ENCODE measurements at regions not wholly inside any gene's neighbourhood (a gene's known extent, or its start where the extent isn't known, plus 50 kb on each side); places are given as distances from the start of the nearest gene placed in this dataset.

DNA sequence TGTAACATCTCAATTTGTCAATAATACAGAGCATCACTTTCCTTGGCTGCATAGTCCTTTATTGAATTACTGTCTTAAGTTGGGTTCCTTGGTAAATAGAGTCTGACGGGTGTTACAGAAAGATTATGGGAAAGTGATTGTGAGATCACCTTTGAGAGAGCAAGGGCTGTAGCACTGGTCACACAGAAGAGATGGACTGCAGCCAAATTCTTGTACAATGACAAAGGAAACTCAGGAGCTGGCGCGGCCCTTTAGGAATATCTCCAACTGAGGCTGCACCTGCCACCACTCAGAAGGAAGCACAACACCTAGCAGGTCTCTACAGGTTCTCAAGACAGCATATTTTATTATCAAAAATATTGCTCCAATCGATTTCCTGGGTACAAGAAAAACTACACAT, 350.0 kb upstream of the ISL1 start:
- no peak for DNase-seq (ENCODE audit: low read depth in 2 of 2)

DNA sequence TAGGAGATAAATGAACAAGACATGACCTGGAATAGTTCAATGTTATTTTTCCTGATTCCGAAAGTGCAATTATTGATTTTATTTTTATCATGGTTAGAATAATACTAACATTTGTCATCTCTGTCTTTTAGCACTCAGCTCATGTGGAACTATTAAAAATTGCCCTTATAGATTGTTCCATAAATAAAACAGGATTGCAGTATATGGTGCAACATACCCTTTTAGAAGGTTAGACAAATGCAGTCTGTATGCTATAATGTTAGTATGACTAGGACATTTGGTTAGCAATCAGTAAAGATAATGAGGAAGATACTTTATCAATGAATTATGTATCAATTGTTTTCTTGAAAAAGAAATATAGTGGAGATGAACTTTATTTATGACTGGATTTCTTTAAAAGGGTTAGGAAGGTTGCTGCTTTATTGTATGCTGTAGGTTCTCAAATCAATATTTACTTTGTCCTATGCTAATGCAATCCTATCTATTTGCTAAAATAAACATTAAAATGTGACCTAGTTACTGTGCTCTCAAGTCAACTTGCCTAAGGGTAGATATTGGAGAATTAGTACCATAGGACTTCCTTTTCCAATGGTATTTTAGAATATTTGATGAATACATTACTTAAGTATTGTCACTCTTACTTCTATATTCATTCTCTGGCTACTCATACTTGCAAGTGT, 348.9 kb upstream of the ISL1 start:
- DNase-seq (ENCODE audit: low read depth in 2 of 2): no peak

DNA sequence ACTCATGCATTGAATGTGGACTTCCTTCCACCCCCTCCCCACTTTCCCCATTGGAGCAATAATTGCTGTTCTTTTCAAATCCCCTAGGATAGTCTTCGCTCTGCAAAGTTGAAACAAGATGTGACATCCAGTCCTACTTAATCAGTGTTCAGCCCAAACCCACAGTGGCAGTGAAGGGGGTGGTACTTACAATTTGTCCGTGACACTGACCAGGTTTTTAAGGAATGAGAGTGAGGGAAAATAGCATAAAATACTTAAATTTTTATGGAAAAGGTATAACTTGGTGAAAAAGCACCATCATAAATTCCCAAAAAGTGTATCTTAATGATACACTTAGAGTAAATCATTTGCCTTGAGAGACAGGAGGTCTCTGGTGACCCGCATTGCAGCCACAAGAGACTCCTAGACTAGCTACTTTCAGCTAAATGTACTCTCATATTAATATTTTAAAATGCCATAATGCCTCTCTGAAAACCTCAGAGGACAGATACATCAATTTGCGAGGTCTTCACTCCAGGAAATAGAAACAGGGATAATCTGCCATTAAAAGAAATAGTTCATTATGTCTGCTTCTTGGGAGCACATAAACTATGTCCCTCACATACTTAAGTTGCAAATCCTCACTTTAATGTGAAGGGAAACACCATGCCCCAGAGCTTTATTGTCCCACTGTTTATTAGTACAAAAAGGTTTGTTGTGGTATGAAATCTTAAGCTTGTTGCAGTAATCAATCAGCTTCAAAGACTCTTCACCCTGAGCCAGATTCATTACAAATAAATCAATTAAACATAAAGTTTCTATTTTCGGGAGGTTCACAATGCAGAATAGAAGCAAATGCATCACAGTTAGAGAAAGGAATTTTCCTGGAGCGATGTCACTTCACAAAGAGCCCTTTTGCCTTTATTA, 343.6 kb upstream of the ISL1 start:
- no peak for DNase-seq (ENCODE audit: low read depth in 2 of 2)

DNA sequence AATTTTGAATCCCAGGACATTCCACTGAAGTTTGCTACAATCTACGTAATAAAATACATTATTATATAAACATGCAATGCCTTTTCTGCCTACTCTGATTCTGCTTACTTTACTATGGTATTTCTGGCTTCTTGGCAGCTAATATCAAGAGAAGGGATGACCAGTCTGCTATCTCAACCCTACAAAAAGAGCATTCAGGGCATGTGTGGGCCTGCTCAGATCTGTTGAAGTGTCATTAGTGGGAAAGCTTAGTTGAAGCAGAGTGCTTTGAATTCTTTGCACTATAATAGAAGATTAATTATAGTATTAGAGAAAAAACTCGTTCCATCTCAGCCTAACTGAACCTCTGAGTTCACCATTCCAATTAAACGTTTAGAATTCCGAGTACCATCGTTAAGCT, 339.5 kb upstream of the ISL1 start:
- no peak for DNase-seq (ENCODE audit: low read depth in 2 of 2)

DNA sequence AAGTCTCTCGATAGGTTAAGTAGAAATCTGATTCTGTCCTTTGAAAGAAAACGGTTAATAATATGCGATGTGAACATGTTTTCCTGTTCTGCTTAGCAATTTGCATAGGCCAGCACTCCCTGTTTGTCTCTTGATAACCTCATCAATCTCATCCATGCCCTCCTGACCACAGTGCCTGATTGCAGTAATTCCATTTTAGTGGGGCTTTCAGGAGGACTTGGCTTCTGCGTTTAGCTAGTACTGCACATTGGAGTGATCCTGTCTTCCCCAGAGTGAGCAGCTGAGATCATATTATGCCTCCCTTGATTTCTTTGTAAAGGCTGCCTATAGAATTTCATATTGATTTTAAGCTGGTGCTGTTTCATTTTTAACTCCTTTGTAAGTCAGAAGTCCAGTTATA, 335.9 kb upstream of the ISL1 start:
- DNase-seq (ENCODE audit: low read depth in 2 of 2): no peak

DNA sequence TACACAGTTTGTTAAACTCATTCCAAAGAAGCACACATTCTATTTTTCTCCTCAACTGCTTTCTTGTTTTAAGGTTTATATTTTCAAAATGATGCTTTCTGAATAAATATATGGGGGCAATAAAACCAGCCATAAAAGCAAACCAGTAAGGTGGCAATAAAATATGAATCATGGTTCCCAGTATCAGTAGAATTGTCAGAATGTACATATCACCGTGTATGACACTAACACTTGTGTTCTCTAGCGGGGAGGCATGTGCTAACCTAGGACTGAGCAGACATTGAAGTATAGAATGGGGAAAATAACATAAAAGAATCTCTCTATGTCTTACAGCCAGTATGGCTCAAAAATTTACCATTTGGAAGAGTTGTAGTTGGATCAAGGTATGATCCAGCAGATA, 329.9 kb upstream of the ISL1 start:
- DNase-seq (ENCODE audit: low read depth in 2 of 2): no peak

DNA sequence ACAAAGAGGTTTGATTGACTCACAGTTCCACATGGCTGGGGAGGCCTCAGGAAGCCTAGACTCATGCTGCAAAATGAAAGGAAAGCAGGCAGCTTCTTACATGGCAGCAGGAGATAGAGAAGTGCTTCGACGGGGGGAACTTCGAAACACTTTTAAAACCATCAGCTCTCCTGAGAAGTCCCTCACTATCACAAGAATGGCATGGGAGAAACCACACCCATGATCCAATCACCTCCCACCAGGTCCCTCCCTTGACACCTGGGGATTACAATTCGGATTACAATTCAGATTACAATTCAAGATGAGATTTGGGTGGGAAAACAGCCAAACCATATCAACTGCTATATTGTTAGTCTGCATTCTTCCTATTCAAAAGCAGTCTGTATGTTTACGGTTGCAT, 322.3 kb upstream of the ISL1 start:
- DNase-seq (ENCODE audit: low read depth in 2 of 2): no peak

DNA sequence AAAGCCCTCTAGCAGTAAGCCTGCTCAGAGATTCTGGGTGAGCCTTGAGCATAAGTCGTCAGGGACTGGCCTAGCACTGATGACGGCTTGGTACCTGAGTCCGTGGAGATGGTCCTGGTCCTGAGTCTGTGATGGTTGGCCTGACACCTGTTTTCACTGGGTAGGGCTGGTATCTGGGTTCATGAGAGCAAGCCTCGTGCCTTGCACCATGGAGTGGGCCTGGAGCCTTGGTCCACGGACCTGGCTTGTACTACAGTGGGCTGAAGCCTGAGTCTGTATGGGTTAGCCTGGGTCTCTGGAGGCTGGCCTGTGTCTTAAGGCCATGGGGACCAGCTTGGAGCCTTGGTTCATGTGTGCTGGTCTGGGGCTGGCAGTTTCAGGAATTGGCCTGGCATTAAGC, 310.3 kb upstream of the ISL1 start:
- DNase-seq (ENCODE audit: low read depth in 2 of 2): no peak

DNA sequence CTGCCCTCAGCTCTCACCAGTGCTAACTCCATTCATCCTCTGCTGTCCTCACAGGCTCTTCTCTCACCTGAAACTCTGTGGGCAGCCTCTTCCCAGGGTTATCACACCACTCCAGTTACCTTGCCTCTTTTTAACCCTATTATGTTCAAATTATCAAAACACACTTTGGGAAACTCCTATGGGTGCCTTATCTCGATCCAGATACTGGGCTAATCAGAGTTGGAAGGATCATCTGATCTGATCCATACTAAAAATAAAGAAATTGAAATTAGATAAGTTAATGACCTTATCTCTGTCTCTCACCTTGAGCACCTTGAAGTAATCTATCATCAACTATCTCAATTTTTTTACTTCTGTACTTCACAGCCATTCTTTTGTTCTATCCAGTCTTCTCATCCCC, 300.5 kb upstream of the ISL1 start:
- DNase-seq (ENCODE audit: low read depth in 2 of 2): no peak

DNA sequence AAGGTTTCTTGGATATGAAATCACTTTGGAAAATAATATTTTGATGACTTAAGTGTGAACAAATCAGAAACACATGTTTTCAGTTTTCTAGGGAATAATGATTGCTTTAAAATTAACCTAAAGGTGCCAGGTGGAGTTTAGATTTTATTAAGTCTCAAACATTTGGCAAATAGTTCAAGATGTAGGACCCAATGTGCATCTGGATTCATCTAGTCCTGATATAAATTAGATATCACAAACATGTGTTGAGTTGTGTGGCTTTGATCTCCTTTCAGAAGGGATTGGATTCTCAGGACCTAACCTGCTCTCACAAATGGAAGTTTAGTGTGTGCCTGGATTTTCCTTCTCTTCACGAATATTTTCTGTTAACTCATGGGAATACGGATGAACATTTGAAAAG, 291.4 kb upstream of the ISL1 start:
- no peak for DNase-seq (ENCODE audit: low read depth in 2 of 2)

DNA sequence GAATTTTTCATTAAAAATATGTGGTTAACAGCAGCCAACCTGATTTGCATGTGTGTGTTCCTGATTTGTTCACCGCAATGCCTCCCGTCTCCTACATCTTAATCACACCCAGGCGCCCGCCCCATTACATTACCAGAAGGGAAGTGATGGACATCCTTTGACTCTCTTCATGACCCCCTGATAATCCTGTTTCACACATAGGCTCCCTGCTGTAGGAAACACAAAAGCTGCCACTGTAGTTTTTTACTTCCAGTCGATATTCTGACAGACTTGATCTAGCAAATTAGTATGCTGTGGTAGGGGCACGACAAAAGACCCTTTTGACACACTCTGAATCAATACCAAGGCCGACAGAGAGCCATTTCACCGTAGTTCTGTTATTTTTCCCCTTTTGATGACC, 287.8 kb upstream of the ISL1 start:
- DNase-seq (ENCODE audit: low read depth in 2 of 2): no peak

DNA sequence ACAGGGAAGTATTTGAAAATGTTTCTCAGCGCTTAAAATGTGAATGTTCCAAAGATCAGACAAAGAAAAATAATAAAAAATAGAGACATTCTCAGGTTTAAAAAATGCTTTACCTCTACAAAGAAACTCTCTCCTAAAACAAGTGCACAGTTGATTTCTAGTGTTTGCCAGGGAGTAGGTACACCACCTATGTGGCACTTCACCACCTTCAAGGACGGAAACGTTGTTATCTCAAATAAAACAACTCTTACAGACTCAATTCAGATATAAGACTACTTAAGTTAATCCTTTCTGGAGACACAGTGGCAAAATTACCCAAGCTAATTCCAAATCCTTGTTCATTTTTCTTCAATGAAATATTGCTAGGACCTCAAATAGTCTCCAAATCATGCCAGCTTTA, 286.4 kb upstream of the ISL1 start:
- no peak for DNase-seq (ENCODE audit: low read depth in 2 of 2)

DNA sequence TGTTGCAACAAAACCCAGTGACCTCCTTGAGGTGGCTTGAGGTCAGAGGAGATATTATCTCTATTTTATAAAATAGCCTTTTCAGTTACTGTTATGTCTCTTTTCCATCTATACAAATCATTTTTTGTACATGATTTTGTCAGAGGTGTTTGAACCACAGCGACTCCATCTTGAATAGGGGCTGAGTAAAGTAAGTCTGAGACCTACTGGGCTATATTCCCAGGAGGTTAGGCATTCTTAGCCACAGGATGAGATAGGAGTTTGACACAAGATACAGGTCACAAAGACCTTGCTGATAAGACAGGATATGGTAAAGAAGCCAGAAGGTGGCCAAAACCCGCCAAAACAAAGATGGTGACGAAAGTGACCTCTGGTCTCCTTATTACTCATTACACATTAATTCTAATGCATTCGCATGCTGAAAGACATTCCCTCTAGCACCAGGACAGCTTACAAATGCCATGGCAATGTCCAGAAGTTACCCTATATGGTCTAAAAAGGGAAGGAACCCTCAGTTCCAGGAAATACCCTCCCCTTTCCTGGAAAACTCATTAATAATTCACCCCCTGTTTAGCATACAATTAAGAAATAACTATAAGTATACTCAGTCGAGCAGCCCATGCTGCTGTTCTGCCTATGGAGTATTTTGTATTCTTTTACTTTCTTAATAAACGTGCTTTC, 283.9 kb upstream of the ISL1 start:
- DNase-seq (ENCODE audit: low read depth in 2 of 2): no peak

DNA sequence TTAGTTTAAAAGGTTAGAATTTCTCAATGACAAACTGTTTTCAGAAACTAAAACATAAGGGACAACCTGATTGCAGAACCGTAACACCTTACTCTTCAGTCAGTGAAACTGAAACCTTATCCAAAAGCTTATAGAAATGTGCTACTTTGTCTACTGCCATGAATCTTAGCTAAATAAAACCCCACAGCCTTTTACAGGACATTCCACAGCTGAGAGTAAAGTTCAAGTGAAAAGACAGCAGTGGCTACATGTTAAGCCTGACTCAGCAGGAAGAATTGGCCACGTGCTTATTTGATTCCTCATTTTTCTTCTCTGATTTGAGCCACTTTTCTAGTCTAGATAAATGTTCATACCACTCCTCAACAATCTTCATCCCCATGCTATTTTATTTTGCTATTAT, 278.7 kb upstream of the ISL1 start:
- DNase-seq (ENCODE audit: low read depth in 2 of 2): no peak

DNA sequence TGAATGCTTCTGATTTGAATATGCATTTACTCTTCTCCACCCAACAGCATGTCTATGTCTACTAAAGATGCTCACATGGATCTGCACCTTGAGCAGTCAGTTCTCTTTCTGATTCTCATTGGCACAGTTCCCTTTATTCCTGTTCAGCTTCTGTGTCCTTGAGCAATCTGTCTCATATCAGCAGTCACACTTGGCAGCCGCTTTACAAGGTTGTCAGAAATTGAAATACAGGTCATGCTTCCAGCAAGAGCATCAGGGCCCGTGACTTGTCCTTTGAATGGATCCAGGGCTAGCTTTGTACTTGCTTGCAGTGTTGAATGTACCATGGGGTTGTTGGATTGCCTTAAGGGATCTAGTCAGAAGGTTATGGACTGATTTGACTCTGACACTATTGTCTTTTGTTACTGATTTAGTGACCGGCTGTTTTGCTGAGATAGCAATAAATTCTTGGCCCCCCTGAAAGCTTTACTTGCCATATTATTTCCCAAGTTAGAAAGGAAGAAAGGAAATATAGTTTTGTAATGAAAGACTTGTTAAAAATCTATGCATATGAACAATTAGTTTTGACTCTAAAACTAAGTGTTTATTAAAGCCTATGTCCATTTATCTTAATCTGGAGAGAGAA, 273.4 kb upstream of the ISL1 start:
- no peak for DNase-seq (ENCODE audit: low read depth in 2 of 2)

DNA sequence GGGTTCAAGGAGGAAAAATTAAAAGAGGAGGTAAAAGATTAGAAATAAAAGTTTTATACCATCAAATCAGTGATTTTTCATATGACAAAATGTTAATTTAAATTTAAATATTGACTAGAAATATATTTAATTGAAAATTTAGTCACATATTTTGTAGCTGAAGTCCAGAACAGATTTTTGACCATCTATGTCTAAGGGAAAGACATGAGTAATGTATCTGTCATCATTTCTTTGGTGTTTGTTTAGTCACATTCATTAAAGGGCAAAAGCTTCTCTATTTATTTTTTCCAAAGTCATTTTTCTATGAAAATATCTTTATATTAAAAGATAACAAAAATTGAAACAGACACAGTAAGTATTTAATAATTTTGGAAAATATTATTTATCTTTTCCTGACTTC, 252.0 kb upstream of the ISL1 start:
- no peak for DNase-seq (ENCODE audit: low read depth in 2 of 2)

DNA sequence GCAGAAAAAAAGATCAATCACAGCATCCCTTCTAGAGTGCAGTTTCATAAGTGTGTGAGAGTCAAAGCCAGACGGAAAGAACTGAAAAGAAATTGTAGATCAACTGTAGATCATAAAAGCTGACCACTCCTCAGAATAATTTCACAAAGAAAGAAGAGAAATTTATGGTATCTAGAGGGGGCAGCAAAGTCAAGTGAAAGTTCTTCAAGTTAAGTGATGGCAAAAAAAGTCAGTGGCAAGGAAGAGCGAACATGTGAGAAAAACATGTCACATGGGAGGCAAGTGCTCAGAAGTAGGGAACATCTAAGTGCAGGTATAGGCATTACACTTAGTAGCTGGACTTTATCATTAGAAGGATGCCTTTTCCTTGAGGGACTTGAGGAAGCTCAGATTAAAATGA, 245.1 kb upstream of the ISL1 start:
- DNase-seq (ENCODE audit: low read depth in 2 of 2): no peak

DNA sequence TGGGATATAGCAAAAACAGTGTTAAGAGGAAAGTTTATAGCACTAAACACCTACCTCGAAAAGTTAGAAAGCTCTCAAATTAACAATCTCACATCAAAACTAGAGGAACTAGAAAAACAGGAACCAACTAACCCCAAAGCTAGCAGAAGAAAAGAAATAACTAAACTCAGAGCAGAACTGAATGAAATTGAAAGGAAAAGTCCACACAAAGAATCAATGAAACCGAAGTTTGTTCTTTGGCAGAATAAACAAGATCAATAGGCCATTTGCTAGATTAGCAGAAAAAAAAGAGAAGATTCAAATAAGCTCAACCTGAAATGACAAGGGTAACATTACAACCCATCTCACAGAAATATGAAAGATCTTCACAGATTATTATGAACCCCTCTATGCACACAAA, 234.8 kb upstream of the ISL1 start:
- no peak for DNase-seq (ENCODE audit: low read depth in 2 of 2)

DNA sequence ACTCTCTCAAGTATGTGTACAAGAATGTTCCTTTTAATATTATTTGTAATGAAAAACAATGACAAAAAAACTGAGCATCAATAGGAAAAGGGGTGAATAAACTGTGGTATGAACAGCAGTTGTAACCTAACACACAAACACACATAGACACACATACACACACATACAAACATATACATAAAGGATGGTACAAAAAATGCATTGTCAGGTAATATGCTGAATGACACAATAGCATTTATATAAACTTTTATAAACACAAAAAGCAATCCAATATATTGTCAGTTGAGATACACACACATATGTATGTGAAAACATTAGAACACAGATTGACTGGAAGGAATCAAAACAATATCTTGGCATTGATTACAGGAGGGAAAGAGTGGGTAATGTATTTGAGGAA, 227.0 kb upstream of the ISL1 start:
- DNase-seq (ENCODE audit: low read depth in 2 of 2): no peak

DNA sequence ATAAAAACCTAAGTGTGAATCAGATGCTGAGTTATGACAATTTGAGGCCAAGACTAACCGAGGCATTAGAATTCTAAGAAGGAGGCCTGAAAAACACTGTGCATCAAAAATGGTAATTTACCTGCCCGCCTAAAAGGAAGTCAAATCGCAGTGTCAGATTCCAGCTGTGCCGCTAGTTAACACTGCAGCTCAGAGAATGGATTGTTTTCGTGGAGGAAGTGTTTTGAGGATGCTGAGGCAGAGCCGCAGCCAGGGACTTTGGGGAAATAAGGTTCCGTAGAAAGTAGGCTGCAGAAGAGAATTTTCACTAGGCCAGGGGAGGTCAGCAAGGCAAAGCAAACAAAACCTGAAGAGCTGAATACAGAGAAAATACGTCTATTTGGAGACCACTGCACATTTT, 226.4 kb upstream of the ISL1 start:
- DNase-seq (ENCODE audit: low read depth in 2 of 2): no peak

DNA sequence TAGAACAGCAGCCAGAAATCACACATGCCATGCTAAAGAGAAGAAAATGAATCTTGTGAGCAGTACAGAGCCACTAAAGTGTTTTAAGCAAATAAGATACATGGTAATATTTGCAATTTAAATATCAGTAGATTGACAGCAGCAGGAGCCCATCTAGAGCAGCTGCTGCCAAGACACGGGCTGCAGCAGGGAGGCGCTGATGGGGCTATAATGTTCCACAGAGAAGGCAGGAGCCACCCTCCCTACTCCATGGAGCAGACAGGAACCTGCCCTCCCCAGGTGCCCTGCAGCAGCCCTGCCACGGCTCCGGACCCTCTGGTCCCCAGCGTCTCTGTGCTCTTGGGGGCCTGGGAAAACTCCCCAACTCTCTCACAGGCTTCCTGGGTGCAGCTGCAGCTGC, 224.1 kb upstream of the ISL1 start:
- no peak for DNase-seq (ENCODE audit: low read depth in 2 of 2)

DNA sequence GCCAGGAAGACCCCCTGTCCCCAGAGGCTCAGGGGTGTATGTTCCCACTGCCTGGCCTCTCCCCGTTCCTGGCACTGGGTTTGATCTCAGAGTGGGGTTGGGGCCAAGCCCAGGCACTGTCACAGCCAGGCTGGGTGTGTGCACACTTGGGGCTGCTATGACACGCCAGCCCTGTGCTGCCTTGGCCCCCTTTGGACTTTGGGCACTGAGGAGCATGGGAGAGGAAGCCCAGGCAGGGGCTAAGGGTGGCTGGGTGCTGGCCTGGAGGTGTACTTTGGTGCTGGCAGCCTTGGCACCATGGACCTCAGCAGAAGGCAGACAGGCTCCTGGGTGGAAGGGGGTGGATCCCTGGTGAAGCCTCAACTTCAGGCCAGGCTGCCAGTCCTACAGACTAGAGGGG, 223.6 kb upstream of the ISL1 start:
- no peak for DNase-seq (ENCODE audit: low read depth in 2 of 2)

DNA sequence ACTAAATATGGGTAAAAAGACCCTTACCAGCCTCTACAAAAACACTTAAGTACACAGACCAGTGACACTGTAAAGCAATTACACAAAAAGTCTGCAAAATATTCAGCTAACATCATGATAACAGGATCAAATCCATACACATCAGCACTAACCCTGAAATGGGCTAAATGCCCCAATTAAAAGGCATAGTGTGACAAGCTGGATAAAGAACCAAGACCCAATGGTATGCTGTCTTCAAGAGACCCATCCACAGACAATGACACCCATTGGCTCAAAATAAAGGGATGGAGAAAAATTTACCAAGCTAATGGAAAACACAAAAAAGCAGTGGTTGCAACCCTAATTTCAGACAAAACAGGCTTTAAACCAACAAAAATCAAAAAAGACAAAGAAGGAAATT, 221.0 kb upstream of the ISL1 start:
- DNase-seq (ENCODE audit: low read depth in 2 of 2): no peak
